Colonic mucosa (tissue), 4 donors: ENCODE measurements at regions not wholly inside any gene's neighbourhood (a gene's known extent, or its start where the extent isn't known, plus 50 kb on each side); places are given as distances from the start of the nearest gene placed in this dataset.

Source experiments
- DNase-seq: peaks from one replicate; pipeline ENCODE4 v3.0.0-alpha.2; 2020
- H3K27ac ChIP-seq: fragments of 200-600 bp; one replicate; pipeline ENCODE4 v1.8.0; 2021
- H3K27me3 ChIP-seq: fragments of 200-600 bp; one replicate; pipeline ENCODE4 v1.8.0; 2021
- H3K36me3 ChIP-seq: fragments of 200-600 bp; one replicate; pipeline ENCODE4 v1.8.0; 2021
- H3K4me1 ChIP-seq: fragments of 200-600 bp; one replicate; pipeline ENCODE4 v1.8.0; 2021; ENCODE audit warnings: mild to moderate bottlenecking
- H3K4me3 ChIP-seq: fragments of 200-600 bp; one replicate; pipeline ENCODE4 v1.8.0; 2021
- H3K9ac ChIP-seq, 2 donors: one replicate each; pipeline ENCODE4 v1.7.0; 2013; ENCODE audit warnings: control low read depth in 2 of 2, low read depth in 2 of 2, low read length in 2 of 2
- H3K9me3 ChIP-seq: fragments of 200-600 bp; one replicate; pipeline ENCODE4 v1.8.0; 2021
- intact Hi-C: fragments of 100-400 bp; cut with DNase I; formaldehyde crosslinking; loops from one replicate; pipeline ENCODE4 v1.14.1; 2022
- TF ChIP-seq, protein P1 (sequence below): fragments of 200-600 bp; IDR thresholded peaks from one replicate; pipeline ENCODE4 v1.8.0; 2022; ENCODE audit warnings: antibody characterized with exemption, mild to moderate bottlenecking
- donor health status: healthy.
- donor health status: DM: no; HTN: no; CAD: no.
- donor health status: DM: no; HTN: no; CAD: no.

DNA sequence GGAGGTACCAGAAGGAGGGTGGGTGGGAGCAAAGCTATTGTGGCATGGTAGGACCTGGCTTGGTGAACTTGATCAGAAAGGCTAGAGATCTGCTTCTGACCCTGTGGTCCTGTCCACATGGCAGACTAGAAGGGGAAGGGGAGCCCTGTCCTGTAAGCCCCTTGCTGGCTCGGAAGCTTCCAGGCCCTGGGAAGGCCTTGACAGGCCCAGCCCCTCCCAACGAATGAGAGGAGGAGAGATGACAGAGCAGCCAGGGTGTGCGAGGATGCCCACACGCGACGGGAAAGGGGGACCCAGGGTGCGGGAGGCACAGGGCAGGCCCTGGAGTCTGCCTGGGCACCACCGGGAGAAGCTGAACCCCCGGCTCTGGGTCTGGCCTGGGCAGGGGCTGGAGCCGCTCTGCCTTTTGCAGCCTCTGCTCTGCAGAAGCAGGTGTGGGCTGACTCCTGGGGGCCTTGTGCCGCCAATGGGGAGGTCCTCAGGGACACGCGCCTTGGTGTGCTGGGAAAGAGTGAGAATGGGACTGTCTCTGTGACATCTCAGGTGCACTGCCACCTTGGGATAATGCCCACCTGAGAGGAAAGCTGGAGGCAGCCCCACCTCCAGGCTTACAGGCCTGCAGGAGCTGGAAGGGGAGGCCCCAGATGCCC, 1447.5 kb downstream of the BRD1 start:
- intact Hi-C loops: no loop called here
- no peaks in the 10 kb centered on the region for H3K27me3 ChIP-seq
- no peaks in the 10 kb centered on the region for H3K36me3 ChIP-seq
- no peak for DNase-seq
- H3K9ac ChIP-seq: no peak overlapping the region
- no peak overlapping the region for H3K27ac ChIP-seq
- TF ChIP-seq, protein P1, sequence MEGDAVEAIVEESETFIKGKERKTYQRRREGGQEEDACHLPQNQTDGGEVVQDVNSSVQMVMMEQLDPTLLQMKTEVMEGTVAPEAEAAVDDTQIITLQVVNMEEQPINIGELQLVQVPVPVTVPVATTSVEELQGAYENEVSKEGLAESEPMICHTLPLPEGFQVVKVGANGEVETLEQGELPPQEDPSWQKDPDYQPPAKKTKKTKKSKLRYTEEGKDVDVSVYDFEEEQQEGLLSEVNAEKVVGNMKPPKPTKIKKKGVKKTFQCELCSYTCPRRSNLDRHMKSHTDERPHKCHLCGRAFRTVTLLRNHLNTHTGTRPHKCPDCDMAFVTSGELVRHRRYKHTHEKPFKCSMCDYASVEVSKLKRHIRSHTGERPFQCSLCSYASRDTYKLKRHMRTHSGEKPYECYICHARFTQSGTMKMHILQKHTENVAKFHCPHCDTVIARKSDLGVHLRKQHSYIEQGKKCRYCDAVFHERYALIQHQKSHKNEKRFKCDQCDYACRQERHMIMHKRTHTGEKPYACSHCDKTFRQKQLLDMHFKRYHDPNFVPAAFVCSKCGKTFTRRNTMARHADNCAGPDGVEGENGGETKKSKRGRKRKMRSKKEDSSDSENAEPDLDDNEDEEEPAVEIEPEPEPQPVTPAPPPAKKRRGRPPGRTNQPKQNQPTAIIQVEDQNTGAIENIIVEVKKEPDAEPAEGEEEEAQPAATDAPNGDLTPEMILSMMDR: no peak
- H3K4me1 ChIP-seq: no peaks in the 10 kb centered on the region
- H3K4me3 ChIP-seq: no peak overlapping the region
- no peaks in the 10 kb centered on the region for H3K9me3 ChIP-seq

DNA sequence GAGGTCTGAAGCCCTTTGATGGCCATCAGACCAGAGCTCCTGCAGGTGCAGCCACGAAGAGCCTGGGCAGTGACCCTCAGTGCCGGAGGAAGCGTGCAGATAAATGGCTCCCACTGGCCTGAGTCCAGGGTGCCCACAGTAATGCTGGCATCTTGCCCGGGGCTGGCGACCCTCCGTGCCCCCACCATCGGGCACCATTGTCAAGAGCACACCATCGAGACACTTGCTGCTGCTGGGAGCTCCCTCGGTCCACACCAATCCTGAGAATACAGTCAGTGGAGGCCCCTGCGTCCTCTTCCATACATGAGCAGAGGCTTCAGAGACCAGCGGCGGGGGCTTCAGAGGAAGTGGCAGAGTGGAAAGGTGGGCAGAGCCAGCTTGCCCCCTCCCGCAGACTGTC, 1448.3 kb downstream of the BRD1 start:
- intact Hi-C loops: no loop called here

DNA sequence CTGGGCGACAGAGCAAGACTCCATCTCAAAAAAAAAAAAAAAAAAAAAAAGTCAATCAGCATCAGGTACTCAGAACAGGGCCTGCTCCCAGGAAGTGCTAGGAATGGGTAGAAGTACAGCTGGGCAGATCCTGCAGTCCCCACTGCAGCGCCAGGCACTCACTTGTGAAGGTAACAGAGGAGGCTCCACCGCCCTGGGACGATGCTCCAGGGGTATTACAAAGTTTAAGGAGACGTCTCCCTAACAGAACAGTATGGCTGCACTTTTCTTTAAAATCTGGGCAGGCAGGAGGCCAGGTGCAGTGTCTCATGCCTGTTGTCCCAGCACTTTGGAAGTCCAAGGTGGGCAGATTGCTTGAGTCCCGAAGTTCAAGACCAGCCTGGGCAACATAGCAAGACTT, 1449.0 kb downstream of the BRD1 start:
- no peaks in the 10 kb centered on the region for H3K36me3 ChIP-seq
- no peak overlapping the region for H3K4me3 ChIP-seq
- no peak overlapping the region for H3K9ac ChIP-seq
- intact Hi-C loops: no loop called here
- no peaks in the 10 kb centered on the region for H3K9me3 ChIP-seq
- TF ChIP-seq, protein P1: no peak
- H3K27ac ChIP-seq: no peak overlapping the region
- no peaks in the 10 kb centered on the region for H3K4me1 ChIP-seq
- no peaks in the 10 kb centered on the region for H3K27me3 ChIP-seq
- no peak for DNase-seq

More for the DNA sequence above, 1448.3 kb downstream of the BRD1 start:
- Histone ChIP-seq H3K36me3 (no peaks in the 10 kb centered on the region), H3K27me3 (no peaks in the 10 kb centered on the region), H3K4me3 (no peak overlapping the region), H3K9ac (no peak overlapping the region), H3K9me3 (no peaks in the 10 kb centered on the region), H3K27ac (no peak overlapping the region), H3K4me1 (no peaks in the 10 kb centered on the region)
- TF ChIP-seq, protein P1: no peak
- no peak for DNase-seq

DNA sequence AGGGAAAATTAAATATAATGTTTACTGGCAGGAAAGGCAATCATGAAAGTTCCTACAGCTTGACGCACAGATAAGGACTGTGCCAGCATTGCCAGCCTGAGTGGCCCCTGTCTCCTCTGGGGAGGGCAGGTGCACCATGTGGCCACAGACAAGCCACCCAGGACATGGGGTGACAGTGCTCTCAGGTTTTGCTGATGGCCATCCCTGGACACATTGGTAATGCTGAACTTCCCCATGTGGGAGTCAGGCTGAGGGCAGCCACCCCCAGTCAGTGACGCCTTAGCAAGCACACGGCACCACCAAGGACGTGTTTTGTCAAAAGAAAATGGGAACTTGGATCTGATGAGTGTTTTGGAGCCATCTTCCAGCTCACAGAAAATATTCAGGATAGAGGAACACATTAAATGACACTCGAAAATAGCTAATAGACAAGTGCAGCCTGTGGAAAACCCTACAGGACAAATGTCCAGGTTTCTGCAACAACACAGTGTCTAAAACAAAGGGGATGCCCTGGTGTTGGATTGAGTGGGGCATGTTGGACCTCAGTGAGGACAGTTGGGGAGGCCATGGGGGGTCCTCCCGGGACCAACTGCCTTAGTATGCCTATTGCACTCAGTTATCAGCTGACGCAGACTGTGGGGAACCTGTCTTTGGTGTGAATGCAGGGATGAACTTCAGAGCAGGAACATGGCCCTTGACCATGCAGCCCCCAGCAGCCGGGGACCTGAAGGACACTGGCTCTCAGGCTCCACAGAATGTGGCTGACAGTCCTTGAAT, 1450.5 kb downstream of the BRD1 start:
- TF ChIP-seq, protein P1: no peak
- Histone ChIP-seq H3K36me3 (no peaks in the 10 kb centered on the region), H3K27ac (no peak overlapping the region), H3K9me3 (no peaks in the 10 kb centered on the region), H3K9ac (no peak overlapping the region), H3K4me1 (no peaks in the 10 kb centered on the region), H3K4me3 (no peak overlapping the region), H3K27me3 (no peaks in the 10 kb centered on the region)
- intact Hi-C loops: no loop called here
- DNase-seq: no peak

DNA sequence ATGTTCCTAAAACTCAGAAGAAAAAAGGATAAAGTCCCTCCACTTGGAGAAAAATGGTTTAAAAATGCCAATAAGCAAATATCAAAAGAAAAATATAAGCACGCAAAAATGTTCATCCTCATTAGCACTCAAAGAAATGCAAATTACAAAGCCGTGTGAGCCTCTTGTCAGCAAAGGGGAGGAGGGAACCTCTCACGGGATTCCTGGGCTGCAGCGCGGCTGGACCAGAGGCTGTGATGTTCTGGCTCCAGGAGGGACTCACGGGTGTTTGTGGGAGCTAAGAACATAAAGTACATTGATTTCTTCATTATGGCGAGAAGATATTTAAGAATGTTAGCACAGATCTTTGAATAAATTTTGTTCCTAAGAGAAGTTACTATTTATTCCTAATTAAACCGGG, 1451.2 kb downstream of the BRD1 start:
- Histone ChIP-seq H3K9ac (no peak overlapping the region), H3K27ac (no peak overlapping the region), H3K9me3 (no peaks in the 10 kb centered on the region), H3K27me3 (no peaks in the 10 kb centered on the region), H3K36me3 (no peaks in the 10 kb centered on the region), H3K4me1 (no peaks in the 10 kb centered on the region), H3K4me3 (no peak overlapping the region)
- TF ChIP-seq, protein P1: no peak
- DNase-seq: no peak
- intact Hi-C loops: no loop called here
